NCI-H524 treated with DMSO at 0.1 percent for 48 hours (cell line): ENCODE measurements at regions not wholly inside any gene's neighbourhood (a gene's known extent, or its start where the extent isn't known, plus 50 kb on each side); places are given as distances from the start of the nearest gene placed in this dataset.
"Not testable (repeated sequence)": the region's sequence is repeated elsewhere in the genome, so short reads cannot be mapped to it uniquely, and the experiment has no call there.

Experiments
- DNase-seq: peaks from one replicate; lab custom pipeline; 2025; lab: John Stamatoyannopoulos, UW

DNA sequence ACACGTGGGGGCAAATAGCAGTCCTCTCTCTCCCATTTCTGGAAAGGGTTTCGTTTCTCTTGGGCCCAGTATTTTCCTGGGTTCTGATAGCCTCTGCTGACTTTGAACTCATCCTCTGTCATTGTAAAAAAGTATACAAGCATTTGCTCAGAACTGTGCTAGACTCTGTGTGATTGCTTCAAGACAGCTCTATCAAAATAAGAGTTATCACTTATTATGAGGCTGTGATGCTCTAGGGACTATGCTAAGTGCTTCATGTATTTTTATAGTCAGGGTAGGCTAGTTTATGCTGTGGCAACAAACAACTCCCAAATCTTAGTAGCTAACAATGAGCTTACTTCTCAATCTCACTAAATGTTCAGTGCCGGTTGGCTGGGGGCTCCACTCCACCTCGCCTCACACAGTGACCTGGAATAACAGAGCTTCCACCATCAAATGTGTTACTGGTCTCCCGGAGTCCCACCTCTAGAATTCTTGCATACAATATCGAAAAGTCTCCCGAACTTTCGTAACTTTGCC is 110.8 kb upstream of the CDC42EP3 start:
- no peak for DNase-seq

DNA sequence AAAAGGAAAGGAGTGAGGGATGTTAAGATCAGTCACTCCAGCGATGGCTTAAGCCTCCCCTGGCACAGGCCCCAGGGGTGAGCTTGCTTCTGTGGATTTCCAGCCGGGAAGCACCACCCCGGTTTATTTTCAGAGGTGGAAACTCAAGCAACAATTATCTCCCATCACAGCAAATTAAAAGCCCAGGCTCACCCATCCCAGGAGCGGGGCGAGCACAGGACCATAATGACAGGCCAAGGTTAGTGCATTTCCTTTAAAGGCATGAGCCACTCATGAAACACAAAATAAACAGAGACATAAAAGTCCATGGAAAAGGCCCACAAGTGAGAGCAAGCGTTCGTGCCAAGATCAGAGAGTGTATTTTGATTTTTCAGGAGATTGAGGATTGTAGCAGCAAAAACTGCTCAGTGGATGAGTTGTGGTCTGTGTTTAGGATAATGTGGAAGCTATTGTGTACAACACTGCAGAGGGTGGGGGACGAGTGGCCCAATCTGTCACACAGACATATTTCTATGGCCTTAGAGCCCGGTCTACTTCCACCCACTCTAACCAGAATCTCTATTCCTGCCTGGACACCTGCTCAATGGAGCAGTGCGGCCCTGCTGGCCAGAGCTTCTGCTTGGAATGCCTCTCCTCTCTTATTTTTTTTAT is 111.4 kb upstream of the CDC42EP3 start:
- DNase-seq: no peak

DNA sequence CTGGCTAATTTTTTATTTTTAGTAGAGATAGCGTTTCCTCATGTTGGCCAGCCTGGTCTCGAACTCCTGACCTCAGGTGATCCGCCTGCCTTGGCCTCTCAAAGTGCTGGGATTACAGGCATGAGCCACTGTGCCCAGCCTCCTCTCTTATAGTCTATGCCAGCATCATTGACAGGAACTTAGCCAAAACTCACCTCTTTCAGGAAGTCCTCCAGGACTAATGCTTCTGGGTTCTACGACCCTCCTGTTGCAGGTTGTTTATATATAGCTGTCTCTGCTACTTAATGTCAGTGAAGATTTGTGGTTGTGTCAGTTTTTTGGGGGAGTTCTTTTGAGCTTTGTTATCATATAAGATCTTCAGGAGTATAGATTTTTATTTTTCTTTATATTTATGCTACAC is 112.1 kb upstream of the CDC42EP3 start:
- no peak for DNase-seq

DNA sequence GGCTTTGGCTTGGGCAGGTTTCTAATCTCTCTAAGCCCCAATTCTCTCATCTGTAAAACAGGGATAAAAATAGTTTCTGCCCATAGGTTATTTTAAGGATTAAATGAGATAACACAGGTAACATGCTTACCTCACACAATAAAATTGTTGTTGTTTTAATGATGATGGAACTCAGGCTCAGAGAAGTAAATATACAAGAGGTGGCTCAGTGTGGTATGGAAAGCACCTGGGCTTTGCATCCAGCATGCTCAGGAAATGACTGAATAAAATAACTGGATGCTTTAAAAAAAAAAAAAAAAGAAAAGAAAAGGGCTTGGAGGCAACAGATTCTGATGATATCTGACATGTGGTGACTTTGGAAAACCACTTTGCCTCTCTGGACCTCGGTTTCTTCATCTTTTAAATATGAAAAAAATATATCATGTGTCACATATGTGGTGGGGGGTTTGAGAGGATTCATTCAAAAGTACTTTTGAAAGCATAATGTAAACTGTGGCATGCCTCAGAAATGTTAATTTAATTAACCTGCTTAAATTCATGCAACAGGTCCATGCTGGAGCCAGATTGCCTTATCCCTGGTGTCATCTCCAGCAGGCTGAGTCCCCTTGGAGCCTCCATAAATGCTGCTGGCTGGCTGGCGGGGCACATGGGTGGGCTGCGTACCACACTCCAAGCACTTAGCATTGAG is 112.8 kb upstream of the CDC42EP3 start:
- no peak for DNase-seq

DNA sequence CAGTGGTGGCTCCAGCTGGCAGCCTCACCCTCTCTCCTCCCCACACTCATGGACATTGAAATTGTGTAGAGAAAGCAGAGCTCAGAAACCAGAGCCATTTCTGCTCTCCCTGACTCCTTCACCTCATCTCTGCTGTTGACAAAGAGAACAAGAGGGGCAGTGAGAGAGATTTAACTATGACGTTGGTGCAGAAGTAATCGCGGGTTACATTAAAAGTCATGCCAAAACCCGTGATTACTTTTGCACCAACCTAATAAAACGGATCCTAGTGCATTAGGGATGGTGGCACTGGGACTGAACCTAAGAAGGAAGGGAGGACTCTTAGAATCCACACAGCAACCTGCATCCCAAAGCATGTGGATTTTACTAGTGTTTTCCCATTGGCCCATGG is 113.3 kb upstream of the CDC42EP3 start:
- DNase-seq: no peak

DNA sequence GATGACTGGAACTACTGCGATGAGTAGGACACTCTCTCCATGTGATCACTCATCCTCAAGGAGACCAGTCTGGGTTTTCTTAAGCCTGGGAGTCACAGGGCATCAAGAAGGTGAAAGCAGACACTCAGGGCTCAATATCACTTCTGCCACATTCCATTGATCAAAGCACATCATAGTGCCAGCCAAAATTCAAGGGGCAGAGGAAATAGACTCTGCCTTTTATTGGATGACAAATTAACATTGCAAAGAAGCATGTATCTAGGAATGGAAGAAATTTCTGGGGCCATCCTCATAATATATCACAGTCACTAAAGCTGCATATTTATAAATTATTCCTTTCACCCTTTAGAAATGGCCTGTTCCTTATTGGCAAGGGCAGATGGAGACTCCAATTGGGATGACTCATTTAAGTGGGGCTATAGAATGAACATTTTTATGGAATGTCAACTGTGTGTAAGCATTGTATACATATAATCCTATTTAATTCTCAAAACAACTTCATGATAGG is 114.8 kb upstream of the CDC42EP3 start:
- no peak for DNase-seq

DNA sequence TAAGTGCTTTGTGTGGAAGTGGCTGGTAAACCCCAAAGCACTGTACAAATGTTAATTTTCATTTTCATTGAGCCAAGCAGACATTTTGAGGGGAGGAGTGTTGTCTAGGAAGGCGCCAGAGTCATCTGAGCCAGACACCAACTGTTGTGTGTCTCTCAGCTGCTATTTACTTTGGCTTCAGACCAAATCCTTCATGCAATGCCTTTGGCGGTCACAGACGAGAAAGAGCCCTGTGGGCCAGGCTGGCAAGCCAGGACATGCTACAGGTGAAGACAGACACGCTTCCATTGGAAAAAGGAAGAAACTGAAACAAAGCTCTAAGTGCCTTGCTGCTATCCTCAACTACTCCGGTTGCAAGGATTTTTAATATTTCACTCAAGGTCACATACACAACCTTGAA is 115.4 kb upstream of the CDC42EP3 start:
- peak; percentile 25 for DNase-seq

DNA sequence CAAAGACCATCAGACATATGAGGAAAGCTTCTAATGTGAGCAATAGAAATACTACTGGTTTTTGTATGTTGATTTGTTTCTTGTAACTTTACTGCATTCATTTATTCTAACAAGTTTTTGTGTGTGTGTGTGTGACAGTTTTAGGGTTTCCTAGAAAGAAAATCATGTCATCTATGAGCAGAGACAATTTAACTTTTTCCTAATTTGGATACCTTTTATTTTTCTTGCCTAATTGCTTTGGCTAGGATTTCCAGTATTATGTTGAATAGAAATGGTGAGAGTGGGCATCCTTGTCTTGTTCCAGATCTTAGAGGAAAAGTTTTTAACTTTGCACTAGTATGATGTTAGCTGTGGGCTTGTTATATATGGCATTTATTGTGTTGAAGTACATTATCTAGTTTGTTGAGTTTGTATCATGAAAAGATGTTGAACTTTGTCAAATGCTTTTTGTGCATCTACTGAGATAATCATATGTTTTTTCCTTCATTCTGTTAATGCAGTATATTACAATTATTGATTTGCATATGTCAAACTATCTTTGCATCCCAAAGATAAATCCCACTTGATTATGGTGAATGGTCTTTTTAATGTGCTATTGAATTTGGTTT is 117.3 kb upstream of the CDC42EP3 start:
- no peak for DNase-seq

DNA sequence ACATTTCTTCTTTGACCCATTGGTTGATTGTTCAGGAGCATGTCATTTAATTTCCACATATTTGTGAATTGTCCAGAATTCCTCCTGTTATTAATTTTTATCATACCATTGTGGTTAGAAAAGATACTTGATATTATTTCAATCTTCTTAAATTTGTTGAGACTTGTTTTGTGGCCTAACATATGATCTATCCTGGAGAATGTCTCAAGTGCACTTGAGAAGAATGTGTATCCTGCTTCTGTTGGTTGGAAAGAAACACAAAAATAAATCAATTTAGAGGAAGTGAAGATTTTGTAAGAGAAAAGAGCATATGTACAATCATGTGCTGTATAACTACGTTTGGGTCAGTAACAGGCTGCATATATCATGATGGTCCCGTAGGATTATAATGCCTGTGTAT is 118.6 kb upstream of the CDC42EP3 start:
- DNase-seq: no peak

DNA sequence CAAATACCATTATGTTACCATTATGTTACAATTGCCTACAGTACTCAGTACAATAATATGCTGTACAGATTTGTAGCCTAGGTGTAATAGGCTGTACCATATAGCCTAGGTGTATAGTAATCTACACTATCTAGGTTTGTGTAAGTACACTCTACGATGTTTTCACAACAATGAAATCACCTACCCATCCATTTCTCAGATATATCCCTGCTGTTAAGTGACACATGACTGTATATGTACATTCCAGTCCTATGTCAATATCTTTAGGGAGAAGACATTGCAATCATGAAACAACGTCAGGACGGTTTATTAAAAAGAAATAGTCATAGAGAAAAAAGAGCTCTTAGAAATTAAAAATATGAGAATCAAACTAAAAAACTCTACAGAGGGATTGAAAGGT is 119.0 kb upstream of the CDC42EP3 start:
- no peak for DNase-seq

DNA sequence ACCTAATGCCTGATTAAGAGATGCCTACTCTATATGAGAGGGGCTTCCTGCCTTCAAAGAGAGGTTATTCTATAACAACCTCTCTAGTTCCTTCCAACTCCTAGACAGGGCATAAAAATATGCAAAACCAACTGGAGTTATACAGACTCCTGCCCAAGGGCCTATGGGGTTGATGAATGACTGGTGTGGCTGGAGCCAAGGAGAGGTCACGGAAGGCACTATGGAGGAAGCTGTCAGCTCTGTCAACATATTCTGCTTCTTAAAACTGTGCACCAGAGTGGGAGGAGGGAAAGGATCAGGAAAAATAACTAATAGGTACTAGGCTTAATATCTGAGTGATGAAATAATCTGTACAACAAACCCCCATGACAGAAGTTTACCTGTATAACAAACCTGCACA is 120.9 kb upstream of the CDC42EP3 start:
- no peak for DNase-seq

DNA sequence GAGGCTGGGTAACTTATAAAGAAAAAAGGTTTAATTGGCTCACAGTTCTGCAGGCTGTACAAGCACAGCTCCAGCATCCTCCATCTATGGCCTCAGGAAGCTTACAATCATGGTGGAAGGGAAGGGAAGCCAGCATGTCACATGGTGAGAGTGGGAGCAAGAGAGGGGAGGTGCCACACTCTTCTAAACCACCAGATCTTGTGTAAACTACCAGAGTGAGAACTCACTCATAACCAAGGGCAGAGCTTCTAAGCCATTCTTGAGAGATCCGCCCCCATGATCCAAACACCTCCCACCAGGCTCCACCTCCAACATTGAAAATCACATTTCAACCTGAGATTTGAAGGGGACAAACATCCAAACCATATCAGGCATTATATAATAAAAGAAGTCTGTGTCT is 121.6 kb upstream of the CDC42EP3 start:
- no peak for DNase-seq

DNA sequence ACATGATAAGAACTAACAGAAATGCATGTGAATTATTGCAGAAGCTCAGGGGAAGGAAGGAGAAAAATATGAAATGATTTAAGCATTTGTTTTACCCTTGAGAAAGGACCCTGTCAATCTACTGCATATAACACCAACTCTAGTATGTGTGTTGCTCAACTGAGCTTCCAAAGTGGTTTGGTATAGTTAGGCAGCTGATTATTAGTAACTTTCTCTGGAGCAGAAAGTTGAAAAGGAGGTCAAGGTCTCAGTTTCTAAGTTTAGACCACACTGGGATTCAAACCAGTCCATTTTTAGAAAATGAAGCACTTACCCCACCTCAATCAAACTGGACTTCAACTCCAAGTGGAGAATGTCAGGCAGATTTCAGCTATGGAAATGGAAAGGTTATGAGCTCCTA is 123.3 kb upstream of the CDC42EP3 start:
- no peak for DNase-seq

DNA sequence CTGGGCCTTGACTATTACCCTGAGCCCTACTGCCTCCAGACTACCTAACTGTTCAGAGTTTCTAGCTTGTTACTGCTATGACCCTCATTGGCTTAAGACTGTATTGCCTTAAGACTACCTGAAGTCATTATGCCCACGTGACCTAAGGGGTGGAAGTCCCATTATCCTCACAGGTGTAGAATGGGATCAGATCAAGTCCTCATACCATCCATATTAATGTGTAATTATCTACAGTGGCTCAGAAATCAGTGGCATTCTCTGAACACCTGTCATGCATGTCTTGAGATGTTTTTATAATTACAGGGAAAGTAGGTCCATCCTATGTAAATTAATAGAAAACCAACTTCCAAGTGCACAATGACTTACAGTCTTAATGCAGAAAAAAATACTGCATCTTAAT is 124.0 kb upstream of the CDC42EP3 start:
- DNase-seq: no peak

DNA sequence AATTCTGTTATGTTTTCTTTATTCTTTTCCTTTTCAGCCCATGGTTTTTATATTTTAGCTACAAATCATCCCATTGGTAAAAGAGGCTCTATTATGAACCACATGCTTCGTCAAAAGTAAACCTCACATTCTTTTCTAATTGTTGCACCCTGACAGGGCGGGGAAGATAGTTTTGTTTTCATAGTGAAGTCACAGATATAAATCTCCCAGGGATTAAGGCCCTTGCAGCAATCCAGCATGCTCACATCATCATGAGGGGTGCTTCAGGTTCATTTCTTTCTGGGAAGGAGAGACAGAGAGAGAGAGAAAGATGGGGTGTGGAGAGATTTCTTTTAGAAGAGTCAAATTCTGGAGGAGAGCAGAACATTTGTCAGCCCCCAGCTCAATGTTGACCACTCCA is 124.5 kb upstream of the CDC42EP3 start:
- no peak for DNase-seq

DNA sequence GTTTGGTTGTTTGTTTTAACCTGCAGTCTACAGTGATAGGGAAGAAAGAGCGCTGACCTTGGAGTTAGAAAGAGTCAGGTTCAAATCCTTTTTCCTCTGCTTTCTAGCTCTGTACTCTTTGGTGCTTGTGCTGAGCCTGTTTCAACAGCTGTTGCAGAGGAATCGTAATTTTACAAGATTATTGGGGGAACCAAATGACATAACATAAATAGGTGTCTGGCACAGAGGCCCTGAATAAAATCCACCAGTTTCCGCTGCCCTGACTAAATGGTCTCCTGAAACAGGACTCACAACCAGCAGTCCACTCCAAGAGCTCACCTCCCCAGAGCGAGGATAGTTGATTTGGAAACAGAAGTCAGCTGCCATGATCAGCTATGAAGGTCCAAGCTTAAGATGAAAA is 125.0 kb upstream of the CDC42EP3 start:
- no peak for DNase-seq

DNA sequence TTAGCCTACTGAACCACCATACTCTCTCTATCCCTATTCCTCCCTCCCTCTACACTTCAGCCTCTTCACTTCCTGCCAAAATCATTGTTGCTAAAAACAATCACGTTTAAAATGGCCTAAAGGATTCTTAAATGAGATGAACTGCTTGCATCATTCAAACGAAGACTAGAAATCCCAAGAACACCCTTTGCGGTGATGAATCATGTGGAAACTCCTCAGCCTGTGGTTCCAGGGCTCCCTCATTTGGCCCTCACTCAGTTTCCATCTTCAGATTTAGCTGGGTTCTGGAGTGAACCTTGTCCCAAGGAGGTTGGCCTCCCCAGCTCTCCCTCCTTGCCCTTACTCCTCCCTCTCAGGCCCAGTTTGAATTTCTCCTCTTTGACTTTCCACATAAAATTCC is 125.6 kb upstream of the CDC42EP3 start:
- no peak for DNase-seq

DNA sequence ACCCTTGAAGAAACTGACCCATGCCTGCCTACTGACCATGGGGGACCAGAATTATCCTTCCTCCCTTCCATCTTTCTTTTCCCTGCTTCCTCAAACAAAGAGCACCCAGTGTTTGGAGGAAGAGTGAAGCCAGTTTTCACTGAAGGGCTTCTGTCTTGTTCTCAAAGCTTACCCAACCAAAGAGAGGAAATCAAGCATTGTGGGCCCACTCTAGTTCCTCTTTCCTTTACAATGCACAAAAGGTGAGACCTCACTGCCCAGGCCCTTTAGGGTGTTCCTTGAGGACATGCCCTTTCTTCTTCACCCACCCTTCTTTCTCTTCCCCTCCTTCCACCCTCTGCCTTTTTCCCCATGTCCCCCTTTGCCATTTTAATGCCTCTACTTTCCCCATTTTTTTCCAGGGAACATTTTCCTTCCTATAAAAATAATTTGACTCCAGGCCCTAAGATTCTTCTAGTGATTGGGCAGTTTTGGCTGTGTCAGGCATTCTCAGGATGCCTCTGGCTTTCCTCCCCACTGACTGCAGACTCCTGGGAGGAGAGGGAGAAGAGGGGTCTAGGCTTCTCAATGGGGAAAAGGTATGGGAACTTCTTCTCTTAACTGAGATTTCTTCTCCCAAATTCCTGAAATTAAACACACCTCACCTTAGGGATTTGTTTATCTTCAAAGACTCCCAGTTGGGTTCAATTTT is 126.6 kb upstream of the RMDN2 start:
- DNase-seq: no peak

DNA sequence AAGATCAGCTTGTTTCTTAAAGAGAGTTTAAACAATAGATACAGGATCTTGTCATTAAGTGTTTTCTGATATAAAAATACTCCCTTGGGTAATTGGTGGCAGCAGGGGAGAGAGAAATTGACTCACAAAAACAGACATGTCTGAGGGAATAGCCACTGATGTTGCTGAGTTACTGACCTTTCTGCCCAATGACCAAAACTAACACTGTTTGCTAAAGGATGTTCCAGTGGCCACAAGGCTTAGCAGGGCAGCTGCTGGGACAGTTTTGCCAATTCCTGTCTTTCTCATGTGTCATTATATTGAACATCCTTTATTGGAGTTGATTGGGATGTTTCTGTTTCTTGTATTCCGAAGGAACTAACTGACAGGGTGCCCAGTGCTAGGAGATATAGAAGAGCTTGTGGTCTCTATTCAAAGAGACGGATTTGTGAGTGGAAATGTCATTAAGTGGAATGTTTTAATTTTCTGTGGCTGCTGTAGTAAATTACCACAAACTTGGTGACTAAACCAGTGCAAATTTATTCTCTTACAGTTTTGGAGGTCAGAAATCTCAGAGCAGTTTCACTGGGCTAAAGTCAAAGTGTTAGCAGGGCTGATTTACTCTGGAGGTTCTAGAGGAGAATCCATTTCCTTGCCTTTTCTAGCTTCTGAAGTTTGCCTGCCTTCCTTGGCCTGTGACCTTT is 124.8 kb upstream of the RMDN2 start:
- no peak for DNase-seq

DNA sequence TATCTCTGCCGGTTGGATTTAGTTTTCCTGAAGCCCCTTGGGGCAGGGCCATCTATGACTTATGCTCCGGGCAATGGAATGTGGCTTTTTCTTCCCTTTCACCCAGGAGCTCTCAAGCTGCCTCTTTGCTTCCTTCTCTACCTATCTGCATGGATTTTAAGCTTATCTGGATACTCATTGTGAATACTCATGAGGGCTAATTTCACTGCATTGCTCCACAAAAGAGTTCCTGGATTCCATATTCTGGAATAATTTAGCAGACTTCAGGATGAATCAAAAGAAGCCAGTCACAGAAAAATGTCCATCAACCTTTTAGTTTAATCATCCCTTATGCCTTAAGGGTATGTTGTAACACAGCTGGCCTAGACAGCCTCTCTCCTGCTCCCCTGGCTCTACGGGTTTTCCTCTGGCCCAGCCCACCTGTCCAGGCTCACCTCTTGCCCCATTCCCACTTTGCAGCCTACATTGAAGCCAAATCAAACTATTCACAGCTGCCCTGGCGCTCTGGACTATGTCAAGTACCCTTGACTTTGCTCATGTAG is 122.8 kb upstream of the RMDN2 start:
- DNase-seq: no peak

DNA sequence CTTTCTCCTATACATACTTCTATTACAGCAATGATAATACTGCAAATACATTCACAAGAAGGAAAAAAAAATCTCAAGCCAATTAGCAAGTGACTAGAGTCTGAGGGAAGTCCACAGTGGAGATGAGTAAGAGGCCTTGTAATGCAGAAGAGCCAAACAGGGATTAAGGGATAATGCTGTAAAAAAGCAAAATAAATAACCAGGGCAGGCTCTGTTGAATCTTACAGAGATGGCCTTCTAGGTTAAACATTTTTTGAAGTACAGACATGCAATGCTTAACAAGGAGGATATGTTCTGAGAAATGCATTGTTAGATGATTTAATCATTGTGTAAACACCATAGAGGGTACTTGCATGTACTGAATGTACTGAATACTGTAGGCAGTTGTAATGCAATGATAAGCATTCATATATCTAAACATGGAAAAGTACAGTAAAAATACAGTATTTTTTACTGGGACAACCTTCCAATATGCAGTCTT is 122.1 kb upstream of the RMDN2 start:
- DNase-seq: no peak

DNA sequence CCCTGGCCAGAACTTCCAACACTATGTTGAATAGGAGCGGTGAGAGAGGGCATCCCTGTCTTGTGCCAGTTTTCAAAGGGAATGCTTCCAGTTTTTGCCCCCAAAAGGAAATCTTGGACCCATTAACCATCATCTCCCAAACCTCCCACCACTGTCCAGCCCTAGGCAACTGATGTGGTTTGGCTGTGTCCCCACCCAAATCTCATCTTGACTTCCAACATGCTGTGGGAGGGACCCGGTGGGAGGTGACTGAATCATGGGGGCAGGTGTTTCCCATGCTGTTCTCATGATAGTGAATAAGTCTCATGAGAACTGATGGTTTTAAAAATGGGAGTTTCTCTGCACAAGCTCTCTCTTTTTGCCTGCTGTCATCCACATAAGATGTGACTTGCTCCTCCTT is 119.1 kb upstream of the RMDN2 start:
- DNase-seq: not testable (repeated sequence)
